OCI-LY1 (cell line): ENCODE measurements at regions not wholly inside any gene's neighbourhood (a gene's known extent, or its start where the extent isn't known, plus 50 kb on each side); places are given as distances from the start of the nearest gene placed in this dataset.

Source experiments
- H2AFZ ChIP-seq: fragments of 200-600 bp; sonication (generic), shearing (Covaris generic); 2 replicates; pipeline ENCODE4 v1.6.0; 2014; ENCODE audit warnings: antibody characterized with exemption, mild to moderate bottlenecking, low read length
- H3F3A ChIP-seq: fragments of 200-600 bp; sonication (generic), shearing (Covaris generic); 2 replicates; pipeline ENCODE4 v1.6.0; 2014; ENCODE audit warnings: mild to moderate bottlenecking, antibody characterized with exemption, low read length, moderate library complexity; ENCODE audit not compliant: insufficient read depth
- H3K27ac ChIP-seq: fragments of 200-600 bp; sonication (generic); 2 replicates; pipeline ENCODE4 v1.5.1; 2014; ENCODE audit warnings: low read length, mixed run types, mild to moderate bottlenecking, low read depth; ENCODE audit not compliant: poor library complexity, severe bottlenecking
- H3K27me3 ChIP-seq: fragments of 200-600 bp; sonication (generic); 2 replicates; pipeline ENCODE4 v1.6.0; 2014; ENCODE audit warnings: antibody characterized with exemption, mild to moderate bottlenecking, low read length, moderate library complexity; ENCODE audit not compliant: insufficient read depth
- H3K36me3 ChIP-seq: fragments of 200-600 bp; sonication (generic); 2 replicates; pipeline ENCODE4 v1.6.1; 2014; ENCODE audit warnings: mild to moderate bottlenecking, antibody characterized with exemption, low read length, moderate library complexity, mixed read lengths; ENCODE audit not compliant: insufficient read depth
- H3K4me1 ChIP-seq: fragments of 200-600 bp; sonication (generic); 2 replicates; pipeline ENCODE4 v1.5.1; 2014; ENCODE audit warnings: mild to moderate bottlenecking, low read length, moderate library complexity; ENCODE audit not compliant: insufficient read depth, severe bottlenecking
- H3K4me2 ChIP-seq: fragments of 200-600 bp; sonication (generic), shearing (Covaris generic); 2 replicates; pipeline ENCODE4 v1.6.1; 2014; ENCODE audit warnings: low read length
- H3K4me3 ChIP-seq: fragments of 200-600 bp; sonication (generic); 2 replicates; pipeline ENCODE4 v1.5.1; 2014; ENCODE audit warnings: low read length, low read depth, mild to moderate bottlenecking, mixed read lengths; ENCODE audit not compliant: poor library complexity, severe bottlenecking
- H3K79me2 ChIP-seq: fragments of 200-600 bp; shearing (Covaris generic); 2 replicates; pipeline ENCODE4 v1.6.1; 2016; ENCODE audit warnings: mixed run types, low read length, mixed read lengths; ENCODE audit not compliant: insufficient read depth
- H3K9ac ChIP-seq: fragments of 200-600 bp; sonication (generic), shearing (Covaris generic); 2 replicates; pipeline ENCODE4 v1.6.1; 2014; ENCODE audit warnings: mild to moderate bottlenecking, low read length, mixed read lengths
- H3K9me2 ChIP-seq: fragments of 200-600 bp; sonication (generic), shearing (Covaris generic); 2 replicates; pipeline ENCODE4 v1.6.1; 2014; ENCODE audit warnings: low read depth, mild to moderate bottlenecking, low read length, mixed read lengths
- H3K9me3 ChIP-seq: fragments of 200-600 bp; shearing (Covaris generic); 2 replicates; pipeline ENCODE4 v1.6.1; 2014; ENCODE audit warnings: low read length, mixed read lengths
- H4K20me1 ChIP-seq: fragments of 200-600 bp; sonication (generic), shearing (Covaris generic); 2 replicates; pipeline ENCODE4 v1.6.0; 2016; ENCODE audit warnings: mild to moderate bottlenecking, low read length; ENCODE audit not compliant: insufficient read depth
- CTCF ChIP-seq: fragments of 200-600 bp; sonication (generic), shearing (Covaris generic); IDR thresholded peaks from 2 replicates; pipeline ENCODE4 v1.5.1; 2017; ENCODE audit warnings: mild to moderate bottlenecking, antibody characterized with exemption, low read length, moderate library complexity, mixed read lengths
- EZH2 ChIP-seq: fragments of 200-600 bp; sonication (generic), shearing (Covaris generic); IDR thresholded peaks from 2 replicates; pipeline ENCODE4 v1.8.0; 2017; ENCODE audit warnings: borderline replicate concordance, mixed run types, mild to moderate bottlenecking, antibody characterized with exemption, low read length, moderate library complexity, mixed read lengths

GRCh38 chr7:41567731-41568114 lies 135.2 kb downstream of the INHBA start:
- Histone ChIP-seq H3K27ac (no peak overlapping the region), H3K9me3 (no peaks in the 10 kb centered on the region), H3F3A (no peaks in the 10 kb centered on the region), H3K4me1 (no peaks in the 10 kb centered on the region), H3K9ac (no peak overlapping the region), H3K9me2 (no peaks in the 10 kb centered on the region), H4K20me1 (no peaks in the 10 kb centered on the region), H3K4me2 (no peak overlapping the region), H2AFZ (no peak overlapping the region), H3K36me3 (no peaks in the 10 kb centered on the region), H3K4me3 (no peak overlapping the region), H3K27me3 (no peaks in the 10 kb centered on the region), H3K79me2 (no peaks in the 10 kb centered on the region)
- TF ChIP-seq EZH2 (no peak), CTCF (no peak)

- no peaks in the 10 kb centered on the region for H4K20me1 ChIP-seq
- H3F3A ChIP-seq = no peaks in the 10 kb centered on the region
- no peak overlapping the region for H3K4me3 ChIP-seq
- H3K4me1 ChIP-seq = no peaks in the 10 kb centered on the region
- no peak for TF ChIP-seq EZH2
- no peak for TF ChIP-seq CTCF
- no peaks in the 10 kb centered on the region for H3K9me2 ChIP-seq
- no peak overlapping the region for H3K4me2 ChIP-seq
- no peaks in the 10 kb centered on the region for H3K27me3 ChIP-seq
- H3K9ac ChIP-seq = no peak overlapping the region
- H2AFZ ChIP-seq = no peak overlapping the region
- H3K36me3 ChIP-seq = no peaks in the 10 kb centered on the region
- no peaks in the 10 kb centered on the region for H3K9me3 ChIP-seq
- no peaks in the 10 kb centered on the region for H3K79me2 ChIP-seq
- no peak overlapping the region for H3K27ac ChIP-seq
These were observed 135.7 kb downstream of the INHBA start for GRCh38 chr7:41567031-41567730.

- Histone ChIP-seq H3K9ac (no peak overlapping the region), H3K4me3 (no peak overlapping the region), H3K9me2 (no peaks in the 10 kb centered on the region), H3K27me3 (no peaks in the 10 kb centered on the region), H3K27ac (no peak overlapping the region), H3K4me1 (no peaks in the 10 kb centered on the region), H3K9me3 (no peaks in the 10 kb centered on the region), H3K4me2 (no peak overlapping the region), H3K79me2 (no peaks in the 10 kb centered on the region), H2AFZ (no peak overlapping the region), H3F3A (no peaks in the 10 kb centered on the region), H4K20me1 (no peaks in the 10 kb centered on the region), H3K36me3 (no peaks in the 10 kb centered on the region)
- TF ChIP-seq CTCF = no peak
- no peak for TF ChIP-seq EZH2
These were observed 136.3 kb downstream of the INHBA start for GRCh38 chr7:41566581-41566980.
